ENCODE measurements at regions not wholly inside any gene's neighbourhood (a gene's known extent, or its start where the extent isn't known, plus 50 kb on each side); places are given as distances from the start of the nearest gene placed in this dataset.

GRCh38 chr4:155530857-155531256, 135.8 kb upstream of the GUCY1A1 start:
- TF ChIP-seq CTCF (IDR thresholded peaks at IDR 0.05; ENCODE audit: low read depth, low read length) = no peak
- no peak overlapping the region for H3K4me3 ChIP-seq (ENCODE audit: low read depth, low read length)

GRCh38 chr4:155530290-155530689, 136.4 kb upstream of the GUCY1A1 start:
- H3K4me3 ChIP-seq (ENCODE audit: low read depth, low read length) = no peak overlapping the region
- TF ChIP-seq CTCF (IDR thresholded peaks at IDR 0.05; ENCODE audit: low read depth, low read length) = no peak

DNA sequence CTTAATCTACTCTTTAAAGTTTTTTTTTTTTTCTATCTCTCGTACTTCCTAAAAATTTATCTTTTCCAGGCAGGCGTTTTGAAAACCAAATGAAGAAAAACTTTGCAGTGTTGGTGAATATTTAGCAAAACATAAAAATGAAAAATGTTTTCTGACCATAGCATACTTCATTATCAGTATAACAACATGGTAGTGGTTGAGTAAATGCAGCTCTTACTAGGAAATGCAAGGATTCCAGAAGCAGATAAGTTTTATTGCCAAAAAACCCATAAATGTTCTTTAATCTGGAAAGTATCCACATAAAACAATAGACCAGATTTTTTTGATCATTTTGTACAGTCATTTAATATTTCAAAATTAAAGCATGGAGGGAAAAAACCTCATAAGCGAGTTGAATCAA, 136.9 kb upstream of the GUCY1A1 start:
- no peak for TF ChIP-seq CTCF (IDR thresholded peaks at IDR 0.05; ENCODE audit: low read depth, low read length)

DNA sequence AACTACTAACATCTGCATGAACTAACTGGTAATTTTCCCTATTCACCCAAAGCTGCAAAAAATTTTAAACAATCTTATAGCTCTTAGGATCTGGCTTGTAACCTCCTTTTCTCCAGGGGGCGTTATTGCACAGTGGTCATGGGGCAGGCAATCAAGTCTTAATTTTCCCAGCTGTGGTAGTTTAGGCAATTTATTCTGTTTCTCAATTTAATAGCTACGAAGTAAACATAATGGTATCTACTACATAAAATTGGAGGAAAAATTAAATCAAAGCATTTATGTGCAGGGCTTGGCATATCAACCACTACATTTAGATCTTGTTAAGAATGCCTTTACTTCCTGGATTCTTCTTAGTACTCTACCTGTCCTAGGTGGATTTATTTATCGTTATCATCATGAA, 137.4 kb upstream of the GUCY1A1 start:
- no peak for TF ChIP-seq CTCF (IDR thresholded peaks at IDR 0.05; ENCODE audit: low read depth, low read length)
- H3K4me3 ChIP-seq (ENCODE audit: low read depth, low read length) = no peak overlapping the region

More for the DNA sequence above, 136.9 kb upstream of the GUCY1A1 start:
- no peak overlapping the region for H3K4me3 ChIP-seq (ENCODE audit: low read depth, low read length)

DNA sequence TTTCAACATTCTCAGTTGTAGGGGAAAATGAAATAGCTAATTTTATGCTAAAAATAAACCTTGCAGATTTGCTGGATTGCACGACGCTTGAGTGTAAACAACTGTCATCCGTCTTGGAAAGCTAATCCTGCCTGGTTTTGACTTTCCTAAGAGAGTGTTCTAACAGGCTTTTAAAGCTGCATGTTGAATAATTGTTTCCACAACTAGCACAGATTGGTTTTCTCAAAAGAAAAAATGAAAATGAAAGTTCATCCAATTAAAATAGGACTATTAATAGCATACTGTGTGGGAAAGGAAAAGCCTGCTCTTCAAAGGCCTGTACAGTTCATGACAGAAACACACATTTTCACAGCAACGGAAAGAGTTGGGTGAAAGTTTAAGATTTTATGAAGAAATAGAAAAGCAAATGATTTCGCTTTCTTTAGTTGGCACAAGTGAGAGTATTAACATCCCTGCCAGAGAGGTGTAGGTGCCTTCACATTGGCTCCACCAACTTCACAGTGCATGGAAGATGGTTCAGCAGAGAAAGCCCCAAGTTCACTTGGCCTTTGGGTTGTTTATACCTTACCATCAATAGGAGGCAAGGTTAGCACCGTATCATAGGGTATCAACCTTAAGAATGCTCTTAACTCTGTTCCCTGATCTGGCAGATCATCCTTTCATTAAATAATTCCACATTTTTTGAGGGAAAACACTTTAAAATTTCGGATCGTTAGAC, 140.0 kb upstream of the GUCY1A1 start:
- H3K4me3 ChIP-seq (ENCODE audit: low read depth, low read length) = no peak overlapping the region
- no peak for TF ChIP-seq CTCF (IDR thresholded peaks at IDR 0.05; ENCODE audit: low read depth, low read length)

- no peak overlapping the region for H3K4me3 ChIP-seq (ENCODE audit: low read depth, low read length)
- TF ChIP-seq CTCF (IDR thresholded peaks at IDR 0.05; ENCODE audit: low read depth, low read length) = no peak
Measured at GRCh38 chr4:155524926-155525455, 141.7 kb upstream of the GUCY1A1 start.

GRCh38 chr4:155523358-155523757, 143.3 kb upstream of the GUCY1A1 start:
- TF ChIP-seq CTCF (IDR thresholded peaks at IDR 0.05; ENCODE audit: low read depth, low read length) = no peak
- H3K4me3 ChIP-seq (ENCODE audit: low read depth, low read length) = no peak overlapping the region
